ENCODE measurements at regions not wholly inside any gene's neighbourhood (a gene's known extent, or its start where the extent isn't known, plus 50 kb on each side); places are given as distances from the start of the nearest gene placed in this dataset.

GRCh38 chr9:134487066-134487710 lies 154.4 kb upstream of the COL5A1 start:
- ChIA-PET POLR2A (no interaction called here), CTCF (no interaction called here)
- TF ChIP-seq CTCF (IDR thresholded peaks at IDR 0.05; ENCODE audit: control extremely low read depth, extremely low read depth, low read depth, missing control alignments), result no peak
- DNase-seq (ENCODE audit: extremely low spot score), result no peak

DNA sequence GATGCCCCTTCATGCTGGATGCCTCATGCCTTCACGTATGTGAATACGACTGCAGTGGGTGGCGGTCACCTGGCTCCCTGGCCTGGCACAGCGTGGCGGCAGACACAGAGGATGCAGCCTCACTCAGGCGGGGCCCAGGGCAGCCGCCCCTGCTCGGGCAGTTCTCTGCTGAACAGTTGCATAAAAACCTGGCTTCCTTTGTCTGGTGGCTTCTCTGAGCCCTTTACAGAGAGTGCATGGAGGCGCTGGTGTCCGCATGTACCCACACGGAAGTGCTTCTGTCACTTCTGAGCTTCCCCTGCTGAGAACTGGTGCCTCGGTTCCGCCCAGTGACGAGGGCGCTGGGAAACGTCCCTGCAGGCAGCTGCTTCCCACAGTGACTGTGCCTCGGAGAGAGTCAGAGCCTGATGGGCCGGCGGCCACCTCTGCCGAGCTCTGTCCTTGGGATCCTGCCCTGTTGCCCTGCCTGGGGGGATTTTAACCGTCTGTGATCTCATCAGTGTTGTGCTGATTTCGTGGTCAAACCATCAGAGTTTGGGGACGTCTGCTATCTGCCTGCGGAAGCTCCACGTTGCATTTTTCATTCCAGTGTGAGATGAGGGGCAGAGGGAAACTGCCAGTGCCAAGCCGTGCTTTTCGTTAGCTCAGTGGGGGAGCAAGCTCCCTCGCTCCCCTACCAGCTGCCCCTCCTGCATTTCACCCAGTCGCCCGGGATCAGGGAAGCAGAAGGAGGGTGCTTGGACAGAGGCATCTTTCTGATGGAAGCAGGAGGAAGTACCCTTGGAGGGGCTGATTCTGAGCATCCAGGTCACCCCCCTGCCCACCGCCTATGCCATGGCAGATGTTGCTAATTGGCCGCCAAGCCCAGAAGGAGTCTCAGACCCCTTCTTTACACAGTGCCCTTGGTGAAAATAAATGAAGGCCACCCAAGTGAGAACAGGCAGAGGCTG lies 153.0 kb upstream of the COL5A1 start:
- no peak for DNase-seq (ENCODE audit: extremely low spot score)
- no peak for TF ChIP-seq CTCF (IDR thresholded peaks at IDR 0.05; ENCODE audit: control extremely low read depth, extremely low read depth, low read depth, missing control alignments)
- ChIA-PET CTCF (no interaction called here), POLR2A (no interaction called here)

GRCh38 chr9:134489621-134490408 lies 151.8 kb upstream of the COL5A1 start:
- DNase-seq (ENCODE audit: extremely low spot score), result no peak
- POLR2A ChIA-PET, result no interaction called here
- no peak for TF ChIP-seq CTCF (IDR thresholded peaks at IDR 0.05; ENCODE audit: control extremely low read depth, extremely low read depth, low read depth, missing control alignments)
- CTCF ChIA-PET, result no interaction called here

DNA sequence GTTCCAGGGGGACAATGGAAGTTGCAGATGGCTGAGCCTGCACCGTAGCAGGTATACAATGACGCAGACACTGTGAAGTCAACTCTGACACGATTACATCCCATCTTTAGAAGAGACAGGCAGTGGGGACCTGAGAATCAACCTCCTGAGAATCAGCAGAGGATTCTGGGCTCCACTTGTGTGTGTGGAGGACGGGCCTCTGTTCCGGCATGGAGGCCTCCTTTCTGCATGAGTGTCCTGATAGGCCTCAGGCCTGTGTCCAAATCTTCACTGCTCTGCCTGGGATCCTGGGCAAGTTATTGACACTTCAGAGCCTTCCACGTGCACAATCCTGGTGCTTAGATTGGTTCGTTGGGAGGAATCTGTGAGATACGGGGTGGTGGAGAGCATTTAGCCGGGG lies 151.2 kb upstream of the COL5A1 start:
- DNase-seq (ENCODE audit: extremely low spot score), result no peak
- CTCF ChIA-PET, result no interaction called here
- TF ChIP-seq CTCF (IDR thresholded peaks at IDR 0.05; ENCODE audit: control extremely low read depth, extremely low read depth, low read depth, missing control alignments), result no peak
- POLR2A ChIA-PET, result no interaction called here

DNA sequence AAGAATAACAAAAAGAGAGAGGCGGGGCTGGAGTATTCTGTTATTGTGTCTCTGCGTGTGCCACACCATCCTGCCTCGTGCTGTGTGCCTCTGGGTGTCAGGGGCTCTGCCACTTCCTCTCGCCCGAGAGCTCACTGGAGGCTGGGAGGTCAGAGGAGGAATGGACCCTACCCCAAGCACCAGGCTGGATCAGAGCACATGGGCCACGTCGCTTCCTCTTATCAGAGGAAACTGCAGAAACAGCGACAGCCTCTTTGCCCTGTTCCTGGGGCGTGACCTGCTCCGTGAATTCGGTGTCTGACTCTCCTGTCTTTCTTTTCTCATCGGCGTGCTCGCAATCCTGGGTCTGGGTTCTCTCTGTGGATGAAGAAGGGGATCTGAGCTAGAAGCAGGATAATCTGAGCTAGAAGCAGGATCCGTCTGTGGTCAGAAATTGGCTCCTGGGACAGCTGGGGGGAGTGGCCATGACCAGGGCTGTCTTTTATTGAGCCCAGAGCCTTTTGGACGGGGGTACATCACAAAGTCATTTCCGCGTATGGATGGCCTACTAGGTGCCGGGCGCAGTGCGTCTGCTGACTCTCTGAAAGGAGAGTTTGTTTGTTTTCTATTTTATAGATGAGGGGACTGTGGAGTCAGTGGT lies 150.3 kb upstream of the COL5A1 start:
- no peak for TF ChIP-seq CTCF (IDR thresholded peaks at IDR 0.05; ENCODE audit: control extremely low read depth, extremely low read depth, low read depth, missing control alignments)
- POLR2A ChIA-PET, result no interaction called here
- CTCF ChIA-PET, result no interaction called here
- DNase-seq (ENCODE audit: extremely low spot score), result no peak

- ChIA-PET CTCF (no interaction called here), POLR2A (no interaction called here)
- no peak for DNase-seq (ENCODE audit: extremely low spot score)
- TF ChIP-seq CTCF (IDR thresholded peaks at IDR 0.05; ENCODE audit: control extremely low read depth, extremely low read depth, low read depth, missing control alignments), result no peak
These were observed 149.7 kb upstream of the COL5A1 start for GRCh38 chr9:134491856-134492255.
